ENCODE measurements at regions not wholly inside any gene's neighbourhood (a gene's known extent, or its start where the extent isn't known, plus 50 kb on each side); places are given as distances from the start of the nearest gene placed in this dataset.

GRCh38 chr1:101154547-101154946, 82.3 kb upstream of the S1PR1 start:
- no peak overlapping the region for H3K9ac ChIP-seq (replicated peaks; ENCODE audit: extremely low read depth, insufficient read depth, low read length)
- ChIA-PET POLR2A (no interaction called here), CTCF (interaction anchor here (1.2 kb wide), 1 partner anchor 15 kb away, joined by 3 read pairs; no protein-coding TSS in a partner anchor)
- peaks cover 19% of the 10 kb centered on the region for H3K4me1 ChIP-seq (ENCODE audit: control insufficient read depth, extremely low read depth, insufficient read depth, low read length)
- H3K79me2 ChIP-seq (ENCODE audit: control insufficient read depth, insufficient read depth, low read length) = no peaks in the 10 kb centered on the region
- no peak overlapping the region for H2AFZ ChIP-seq (ENCODE audit: low read depth, low read length)
- intact Hi-C loops (cut with micrococcal nuclease) (no loop called here), dilution Hi-C loops (cut with MboI; ENCODE audit: extremely low pct_ligation_motif_present, low sequenced_read_pairs) (no loop called here)
- no peaks in the 10 kb centered on the region for H3K27me3 ChIP-seq (ENCODE audit: control insufficient read depth in 2 of 2, insufficient read depth in 2 of 2, low read length in 2 of 2)
- H3K36me3 ChIP-seq (ENCODE audit: control insufficient read depth in 2 of 2, extremely low read depth in 1 of 2, insufficient read depth in 2 of 2, low read length in 2 of 2) = no peaks in the 10 kb centered on the region
- H3K4me2 ChIP-seq (ENCODE audit: insufficient read depth, low read length) = no peak overlapping the region
- DNase-seq (ENCODE audit: low read depth, low spot score) (no peak), FAIRE-seq (no peak)
- no peak overlapping the region for H3K27ac ChIP-seq (ENCODE audit: insufficient read depth, low read depth, low read length)
- BruUV-seq (replicated peaks) = no TSS peak
- no peak overlapping the region for H3K4me3 ChIP-seq (replicated peaks in 1 of 3; ENCODE audit: insufficient read depth in 1 of 3, low read depth in 1 of 3, low read length in 3 of 3)
- no peaks in the 10 kb centered on the region for H3K9me1 ChIP-seq (replicated peaks; ENCODE audit: control insufficient read depth, extremely low read depth, insufficient read depth, low read length)
- H4K20me1 ChIP-seq (replicated peaks; ENCODE audit: control insufficient read depth, extremely low read depth, insufficient read depth, low read length) = no peaks in the 10 kb centered on the region
- TF ChIP-seq EZH2 (IDR thresholded peaks at IDR 0.05; ENCODE audit: borderline replicate concordance, low read depth, low read length, severe bottlenecking) = no peak
- no peak for TF ChIP-seq MAX (IDR thresholded peaks at IDR 0.05; ENCODE audit: insufficient read depth, insufficient read length)
- TF ChIP-seq GATA2 (IDR thresholded peaks at IDR 0.05; ENCODE audit: insufficient read depth, insufficient read length, low read depth, low read length) = no peak
- TF ChIP-seq POLR2AphosphoS5 (IDR thresholded peaks at IDR 0.05; ENCODE audit: insufficient read depth, low read depth, low read length) = no peak
- TF ChIP-seq JUN (IDR thresholded peaks at IDR 0.05; ENCODE audit: borderline replicate concordance, insufficient read depth, insufficient read length, low read depth) = no peak
- no peak for TF ChIP-seq FOS (IDR thresholded peaks at IDR 0.05; ENCODE audit: borderline replicate concordance, insufficient read depth, low read length)
- TF ChIP-seq MYC (IDR thresholded peaks at IDR 0.05; ENCODE audit: low read depth, low read length) = no peak
- no peak for TF ChIP-seq POLR2A (IDR thresholded peaks at IDR 0.05; ENCODE audit: low read depth, low read length)
- TF ChIP-seq CTCF (IDR thresholded peaks at IDR 0.05; ENCODE audit: extremely low read depth in 1 of 2, insufficient read depth in 1 of 2, low read depth in 1 of 2, low read length in 2 of 2) = no peak
- H3K9me3 ChIP-seq (replicated peaks; ENCODE audit: control insufficient read depth, insufficient read depth, low read length) = no peaks in the 10 kb centered on the region

Measured in endothelial cell of umbilical vein (primary cell).